HepG2 (cell line): ENCODE measurements at regions not wholly inside any gene's neighbourhood (a gene's known extent, or its start where the extent isn't known, plus 50 kb on each side); places are given as distances from the start of the nearest gene placed in this dataset.

Source experiments
- ATAC-seq: fragments of 200-7000 bp; cut with Tn5 transposase; 3 replicates; pipeline ENCODE4 v1.9.1; 2020; ENCODE audit warnings: mild to moderate bottlenecking, moderate library complexity
- BruUV-seq: library from RNA; stranded (reverse); fragments of 400-500 nt; replicated peaks from 2 replicates; lab custom pipeline; 2021; lab: Mats Ljungman, UMichigan
- CTCF ChIA-PET: fragments of 300-600 bp; formaldehyde crosslinking; extraction: SDS; loops from one replicate; lab custom pipeline; 2021; ENCODE audit warnings: low total read pairs, inconsistent platforms, low intra/inter-chr PET ratio; lab: Yijun Ruan, JAX
- POLR2A ChIA-PET: fragments of 350-600 bp; sonication (Branson Sonifier 250); formaldehyde crosslinking; loops from one replicate; lab custom pipeline; 2020; ENCODE audit warnings: antibody characterized with exemption, inconsistent platforms; lab: Yijun Ruan, JAX
- DNase-seq: peaks from one replicate; pipeline ENCODE4 v3.0.0-alpha.2; 2015; ENCODE audit warnings: low spot score
- FAIRE-seq: peaks from 3 replicates; lab custom pipeline; 2011; peaks lifted over from hg19 to GRCh38; lab: Jason Lieb, UNC
- H2AFZ ChIP-seq: one replicate; pipeline ENCODE4 v1.6.1; 2011; ENCODE audit warnings: low read length, inconsistent platforms
- H3K27ac ChIP-seq: fragments of 300-600 bp; 3 replicates; pipeline ENCODE4 v1.8.0; 2011; ENCODE audit warnings: mixed run types, mild to moderate bottlenecking, mixed read lengths, low read length, inconsistent platforms; ENCODE audit not compliant: insufficient read depth; ENCODE audit errors: extremely low read length
- H3K27me3 ChIP-seq, 2 experiments: fragments of 200-600 bp in 1 of 2; 2 replicates in 1 of 2; 3 replicates in 1 of 2; pipeline versions ENCODE4 v1.6.0 to v1.8.0; 2011; ENCODE audit warnings: low read length in 2 of 2, mild to moderate bottlenecking in 2 of 2, moderate library complexity in 2 of 2, inconsistent platforms in 1 of 2; ENCODE audit not compliant: insufficient read depth in 2 of 2, control insufficient read depth in 1 of 2
- H3K36me3 ChIP-seq, 2 experiments: fragments of 200-600 bp in 1 of 2; replicated peaks in 1 of 2; 2 replicates in 1 of 2; 3 replicates in 1 of 2; pipeline versions ENCODE4 v1.5.1 to v1.8.0; 2011; ENCODE audit warnings: low read length in 2 of 2, inconsistent platforms in 1 of 2; ENCODE audit not compliant: insufficient read depth in 2 of 2, control insufficient read depth in 1 of 2
- H3K4me1 ChIP-seq: 2 replicates; pipeline ENCODE4 v1.5.1; 2012; ENCODE audit warnings: low read length, inconsistent platforms; ENCODE audit not compliant: insufficient read depth
- H3K4me2 ChIP-seq: 2 replicates; pipeline ENCODE4 v1.6.0; 2011; ENCODE audit warnings: low read depth, low read length, inconsistent platforms
- H3K4me3 ChIP-seq, 3 experiments: fragments of 200-600 bp in 1 of 3; sonication (generic), shearing (Covaris generic) in 1 of 3; replicated peaks in 1 of 3; 2 replicates each; pipeline ENCODE4 v1.5.1; 2011 to 2016; ENCODE audit warnings: low read length in 3 of 3, inconsistent platforms in 2 of 3, low read depth in 2 of 3, mild to moderate bottlenecking in 2 of 3, control low read depth in 1 of 3, mixed read lengths in 1 of 3; ENCODE audit not compliant: insufficient read depth in 1 of 3
- H3K79me2 ChIP-seq: one replicate; pipeline ENCODE4 v1.6.1; 2011; ENCODE audit warnings: low read length, inconsistent platforms; ENCODE audit not compliant: insufficient read depth
- H3K9ac ChIP-seq: 2 replicates; pipeline ENCODE4 v1.6.0; 2011; ENCODE audit warnings: mild to moderate bottlenecking, low read depth, low read length, inconsistent platforms; ENCODE audit not compliant: insufficient read depth
- H3K9me3 ChIP-seq: 2 replicates; pipeline ENCODE4 v1.5.1; 2012; ENCODE audit warnings: mild to moderate bottlenecking, low read length
- H4K20me1 ChIP-seq: 2 replicates; pipeline ENCODE4 v1.6.0; 2011; ENCODE audit warnings: inconsistent platforms, mild to moderate bottlenecking, low read length, moderate library complexity; ENCODE audit not compliant: insufficient read depth
- CEBPB ChIP-seq: IDR thresholded peaks from 2 replicates; pipeline ENCODE4 v1.6.1; 2011; ENCODE audit warnings: low read depth, low read length, improper control_type of control experiment, borderline replicate concordance
- ERF ChIP-seq: IDR thresholded peaks from 2 replicates; pipeline ENCODE4 v1.6.1; 2018; ENCODE audit warnings: missing biosample characterization, missing genetic modification reagents
- SALL1 ChIP-seq: sonication (generic); formaldehyde crosslinking; IDR thresholded peaks from 2 replicates; pipeline ENCODE4 v1.8.0; 2022; ENCODE audit warnings: mild to moderate bottlenecking, missing genetic modification reagents
- SYNCRIP ChIP-seq: fragments of 200-400 bp; formaldehyde crosslinking; IDR thresholded peaks from 2 replicates; pipeline ENCODE4 v1.6.1; 2018; ENCODE audit warnings: mild to moderate bottlenecking, low read depth, low read length; ENCODE audit not compliant: insufficient read depth
- TCF7 ChIP-seq: sonication (generic); IDR thresholded peaks from 2 replicates; pipeline ENCODE4 v1.6.1; 2016; ENCODE audit warnings: antibody characterized with exemption, low read depth
- ZBTB49 ChIP-seq: sonication (generic); formaldehyde crosslinking; IDR thresholded peaks from 2 replicates; pipeline ENCODE4 v1.4.0; 2020; ENCODE audit warnings: missing genetic modification reagents, borderline replicate concordance
- ZFP82 ChIP-seq: sonication (generic); formaldehyde crosslinking; IDR thresholded peaks from 2 replicates; pipeline ENCODE4 v1.5.1; 2020; ENCODE audit warnings: mild to moderate bottlenecking, missing genetic modification reagents, borderline replicate concordance
- ZMYM2 ChIP-seq: sonication (generic); formaldehyde crosslinking; IDR thresholded peaks from 2 replicates; pipeline ENCODE4 v1.8.0; 2022; ENCODE audit warnings: mild to moderate bottlenecking, missing genetic modification reagents
- ZNF260 ChIP-seq: sonication (generic); formaldehyde crosslinking; IDR thresholded peaks from 2 replicates; pipeline ENCODE4 v1.4.0; 2020; ENCODE audit warnings: missing genetic modification reagents, low read depth, mild to moderate bottlenecking, borderline replicate concordance
- ZNF512 ChIP-seq: sonication (generic); formaldehyde crosslinking; IDR thresholded peaks from 2 replicates; pipeline ENCODE4 v1.4.0; 2020; ENCODE audit warnings: mild to moderate bottlenecking, missing genetic modification reagents
- ZNF546 ChIP-seq: sonication (generic); formaldehyde crosslinking; conservative IDR thresholded peaks from 2 replicates; pipeline ENCODE4 v1.8.1; 2023; ENCODE audit warnings: mild to moderate bottlenecking, missing genetic modification reagents
- ZNF7 ChIP-seq: IDR thresholded peaks from 2 replicates; pipeline ENCODE4 v1.6.1; 2016; ENCODE audit warnings: missing biosample characterization, missing genetic modification reagents
- ZNF749 ChIP-seq: sonication (generic); formaldehyde crosslinking; IDR thresholded peaks from 2 replicates; pipeline ENCODE4 v1.8.0; 2022; ENCODE audit warnings: mild to moderate bottlenecking, missing genetic modification reagents, moderate library complexity, borderline replicate concordance
- ZSCAN30 ChIP-seq: sonication (generic); formaldehyde crosslinking; IDR thresholded peaks from 2 replicates; pipeline ENCODE4 v1.5.0; 2020; ENCODE audit warnings: mild to moderate bottlenecking, missing genetic modification reagents
- WGBS: methylation state at CpG from one replicate; pipeline ENCODE4 v1.1.6; 2017; ENCODE audit warnings: low lambda C conversion rate; 5-methylcytosine and 5-hydroxymethylcytosine counted together
- in situ Hi-C: cut with HindIII; loops from 2 replicates; pipeline ENCODE4 v1.10.0; 2017; ENCODE audit warnings: low pct_unique_long_range_greater_than_20kb; ENCODE audit not compliant: extremely low pct_ligation_motif_present
- intact Hi-C: fragments of 100-400 bp; cut with micrococcal nuclease; formaldehyde crosslinking; loops from one replicate; pipeline ENCODE4 v1.10.0; 2022; ENCODE audit not compliant: unreplicated experiment

- Histone ChIP-seq H3K36me3 (no peaks in the 10 kb centered on the region), H3K27ac (no peak overlapping the region)
- TF ChIP-seq CEBPB (0 out of 2 replicates have a peak, but pooled peaks have one; percentile 22), ZNF260 (CRISPR knock-in tag) (no peak), ZFP82 (CRISPR knock-in tag) (no peak)
- TF ChIP-seq, all 625 proteins: peak for 1
- WGBS: 3% methylated on average over 2 of the region's 2 CpGs
- no peaks in the 10 kb centered on the region for H3K27me3 ChIP-seq
- H3K79me2 ChIP-seq: no peaks in the 10 kb centered on the region
- H3K4me2 ChIP-seq: no peak overlapping the region
- CTCF ChIA-PET: no interaction called here
- no peaks in the 10 kb centered on the region for H3K4me1 ChIP-seq
- no peak overlapping the region for H2AFZ ChIP-seq
- BruUV-seq: no TSS peak
- POLR2A ChIA-PET: no interaction called here
- intact Hi-C loops (no loop called here), in situ Hi-C loops (no loop called here)
- no peak overlapping the region for H3K9ac ChIP-seq
- no peaks in the 10 kb centered on the region for H4K20me1 ChIP-seq
- no peak for FAIRE-seq
- ATAC-seq: no peak
- no peaks in the 10 kb centered on the region for H3K9me3 ChIP-seq
- H3K4me3 ChIP-seq: no peak overlapping the region
- DNase-seq: no peak
Measured at GRCh38 chr4:124786634-124787033, 74.1 kb upstream of the ANKRD50 start.

- Histone ChIP-seq H2AFZ (no peak overlapping the region), H3K4me2 (no peak overlapping the region), H4K20me1 (no peaks in the 10 kb centered on the region), H3K4me3 (no peak overlapping the region), H3K4me1 (no peaks in the 10 kb centered on the region), H3K27me3 (no peaks in the 10 kb centered on the region), H3K27ac (no peak overlapping the region), H3K79me2 (no peaks in the 10 kb centered on the region), H3K9me3 (no peaks in the 10 kb centered on the region), H3K36me3 (no peaks in the 10 kb centered on the region), H3K9ac (no peak overlapping the region)
- CTCF ChIA-PET: no interaction called here
- FAIRE-seq: no peak
- POLR2A ChIA-PET: no interaction called here
- ATAC-seq: no peak
- 0% methylated on average over 1 of the region's 1 CpG for WGBS
- DNase-seq: no peak
- in situ Hi-C loops: no loop called here
- BruUV-seq: no TSS peak
- intact Hi-C loops: no loop called here
- TF ChIP-seq ERF (no peak), ZBTB49 (no peak), SYNCRIP (no peak), SALL1 (CRISPR knock-in tag) (no peak), ZNF749 (CRISPR knock-in tag) (no peak), ZNF512 (CRISPR knock-in tag) (no peak), ZNF546 (CRISPR knock-in tag) (no peak), TCF7 (no peak), ZSCAN30 (CRISPR knock-in tag) (no peak), ZMYM2 (CRISPR knock-in tag) (no peak), ZNF7 (CRISPR knock-in tag) (no peak)
Measured at GRCh38 chr4:124785645-124786044, 73.1 kb upstream of the ANKRD50 start.
